Psoas muscle (tissue), 7 donors: ENCODE measurements at regions not wholly inside any gene's neighbourhood (a gene's known extent, or its start where the extent isn't known, plus 50 kb on each side); places are given as distances from the start of the nearest gene placed in this dataset.

ENCODE experiments used
- ATAC-seq, 4 donors: fragments of 200-7000 bp; cut with Tn5 transposase; one replicate each; pipeline ENCODE4 v1.9.1; 2020; ENCODE audit warnings: moderate library complexity in 3 of 4, mild to moderate bottlenecking in 2 of 4
- DNase-seq, 2 donors: peaks; one replicate each; pipeline ENCODE4 v3.0.0-alpha.2; 2020
- H3K27ac ChIP-seq: fragments of 200-600 bp; one replicate; pipeline ENCODE4 v1.8.0; 2022
- H3K27me3 ChIP-seq, 3 donors: fragments of 200-600 bp in 1 of 3; one replicate each; pipeline versions ENCODE4 v1.6.1 to v1.8.0; 2013 to 2022; ENCODE audit warnings: low read length in 2 of 3, mild to moderate bottlenecking in 2 of 3, moderate library complexity in 1 of 3; ENCODE audit not compliant: insufficient read depth in 3 of 3
- H3K36me3 ChIP-seq, 2 donors: fragments of 200-600 bp in 1 of 2; one replicate each; pipeline versions ENCODE4 v1.6.1 to v1.8.0; 2013 to 2022; ENCODE audit warnings: low read depth in 1 of 2, mild to moderate bottlenecking in 1 of 2, moderate library complexity in 1 of 2; ENCODE audit not compliant: insufficient read depth in 1 of 2
- H3K4me1 ChIP-seq: fragments of 200-600 bp; one replicate; pipeline ENCODE4 v1.8.0; 2022
- H3K4me3 ChIP-seq: fragments of 200-600 bp; one replicate; pipeline ENCODE4 v1.8.0; 2022; ENCODE audit warnings: mild to moderate bottlenecking
- H3K9me3 ChIP-seq: fragments of 200-600 bp; one replicate; pipeline ENCODE4 v1.8.0; 2022
- WGBS, 3 donors: extraction: QIAGEN DNeasy Blood & Tissue Kit; methylation state at CpG; one replicate each; pipeline versions ENCODE4 v1.1.6 to v1.1.7; 2013; 5-methylcytosine and 5-hydroxymethylcytosine counted together
- intact Hi-C, 2 donors: fragments of 100-400 bp; cut with DNase I; formaldehyde crosslinking; loops; one replicate each; pipeline versions ENCODE4 v1.11.0 to v1.14.2; 2022
- TF ChIP-seq, protein P1 (sequence below): fragments of 200-600 bp; IDR thresholded peaks from one replicate; pipeline ENCODE4 v1.8.0; 2022; ENCODE audit warnings: antibody characterized with exemption
- donor health status: healthy with polysubstance abuse.
- donor health status: DM: no; HTN: no; CAD: no; lungs with moderate emphysema.
- donor health status: Bipolar disorder and iron deficiency.
- donor health status: healthy.
- donor health status: DM: yes; HTN: yes; CAD: no.
- donor health status: DM: no; HTN: no; CAD: no.
- donor health status: DM: yes; HTN: yes; CAD: no.

DNA sequence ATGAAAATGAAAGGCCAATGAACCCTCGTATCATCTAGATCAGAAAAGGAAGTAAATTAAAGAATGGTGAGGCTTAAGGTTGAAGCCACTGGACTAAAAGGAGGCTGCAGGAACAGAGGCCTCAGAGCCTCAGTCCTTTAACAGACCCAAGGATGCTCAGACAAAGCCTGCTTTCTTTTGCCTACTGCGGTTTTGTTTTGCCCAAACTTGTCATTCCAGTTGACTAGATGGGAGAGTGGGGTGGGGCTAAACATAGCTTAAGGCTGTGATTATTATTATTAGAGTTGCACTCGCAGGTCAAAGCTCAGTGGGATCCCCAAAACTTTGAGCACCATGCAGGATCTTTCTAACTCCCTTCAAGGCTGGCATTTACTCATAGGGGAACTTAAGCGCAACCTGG lies 163.9 kb downstream of the RBM46 start:
- ATAC-seq = no peak
- H3K27me3 ChIP-seq = no peaks in the 10 kb centered on the region
- no peaks in the 10 kb centered on the region for H3K36me3 ChIP-seq
- no peak overlapping the region for H3K27ac ChIP-seq
- TF ChIP-seq, protein P1, sequence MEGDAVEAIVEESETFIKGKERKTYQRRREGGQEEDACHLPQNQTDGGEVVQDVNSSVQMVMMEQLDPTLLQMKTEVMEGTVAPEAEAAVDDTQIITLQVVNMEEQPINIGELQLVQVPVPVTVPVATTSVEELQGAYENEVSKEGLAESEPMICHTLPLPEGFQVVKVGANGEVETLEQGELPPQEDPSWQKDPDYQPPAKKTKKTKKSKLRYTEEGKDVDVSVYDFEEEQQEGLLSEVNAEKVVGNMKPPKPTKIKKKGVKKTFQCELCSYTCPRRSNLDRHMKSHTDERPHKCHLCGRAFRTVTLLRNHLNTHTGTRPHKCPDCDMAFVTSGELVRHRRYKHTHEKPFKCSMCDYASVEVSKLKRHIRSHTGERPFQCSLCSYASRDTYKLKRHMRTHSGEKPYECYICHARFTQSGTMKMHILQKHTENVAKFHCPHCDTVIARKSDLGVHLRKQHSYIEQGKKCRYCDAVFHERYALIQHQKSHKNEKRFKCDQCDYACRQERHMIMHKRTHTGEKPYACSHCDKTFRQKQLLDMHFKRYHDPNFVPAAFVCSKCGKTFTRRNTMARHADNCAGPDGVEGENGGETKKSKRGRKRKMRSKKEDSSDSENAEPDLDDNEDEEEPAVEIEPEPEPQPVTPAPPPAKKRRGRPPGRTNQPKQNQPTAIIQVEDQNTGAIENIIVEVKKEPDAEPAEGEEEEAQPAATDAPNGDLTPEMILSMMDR = no peak
- H3K4me1 ChIP-seq = no peaks in the 10 kb centered on the region
- WGBS, 3 donors = 80% methylated on average over 4 of the region's 4 CpGs
- no peak for DNase-seq
- intact Hi-C loops = no loop called here
- H3K4me3 ChIP-seq = no peak overlapping the region
- no peaks in the 10 kb centered on the region for H3K9me3 ChIP-seq

DNA sequence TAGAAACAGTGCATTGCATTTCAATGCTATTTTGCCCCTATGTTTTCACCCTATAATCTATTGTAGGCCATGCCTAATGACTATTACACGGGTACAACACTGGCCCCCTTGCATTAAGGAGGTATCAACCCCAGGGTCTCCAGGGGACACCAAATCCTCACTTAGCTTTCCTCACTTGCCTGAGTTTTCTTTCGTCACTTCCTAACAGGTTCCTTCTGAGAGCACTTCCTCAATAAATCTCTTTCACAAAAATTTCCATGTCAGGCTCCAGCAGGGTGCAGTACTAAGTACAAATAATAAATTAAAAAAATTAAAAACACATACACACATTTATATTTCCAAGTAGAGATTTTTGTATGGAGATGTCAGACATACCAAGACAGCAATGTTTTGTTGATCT lies 165.0 kb downstream of the RBM46 start:
- intact Hi-C loops = no loop called here
- H3K9me3 ChIP-seq = no peaks in the 10 kb centered on the region
- no peaks in the 10 kb centered on the region for H3K27me3 ChIP-seq
- H3K36me3 ChIP-seq = no peaks in the 10 kb centered on the region
- no peaks in the 10 kb centered on the region for H3K4me1 ChIP-seq
- ATAC-seq = no peak
- TF ChIP-seq, protein P1 = no peak
- 13 to 24% (median 17%) methylated on average over 2 of the region's 2 CpGs for WGBS, 3 donors
- H3K27ac ChIP-seq = no peak overlapping the region
- no peak for DNase-seq
- no peak overlapping the region for H3K4me3 ChIP-seq

DNA sequence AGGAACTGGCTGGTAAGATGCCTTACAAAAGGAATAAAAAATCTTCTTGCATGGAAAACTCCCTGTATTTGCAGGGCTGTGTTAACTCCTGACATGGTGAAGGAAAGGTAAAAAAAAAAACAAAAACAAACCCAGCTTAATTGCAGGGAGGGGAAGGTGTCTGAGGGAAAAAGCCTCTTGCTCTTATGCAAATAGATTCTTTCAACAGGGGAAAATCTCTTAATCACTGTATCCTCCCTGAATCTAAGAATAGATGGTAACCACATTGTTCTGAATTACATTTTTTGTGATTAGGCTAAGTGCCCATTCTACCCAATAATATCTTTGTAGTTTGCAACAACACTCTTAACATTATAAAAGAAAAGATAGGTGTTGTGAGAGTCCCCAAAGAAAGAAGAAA lies 172.6 kb downstream of the RBM46 start:
- Histone ChIP-seq H3K27me3 (no peaks in the 10 kb centered on the region), H3K36me3 (no peaks in the 10 kb centered on the region), H3K4me3 (no peak overlapping the region), H3K27ac (no peak overlapping the region), H3K4me1 (no peaks in the 10 kb centered on the region), H3K9me3 (no peaks in the 10 kb centered on the region)
- intact Hi-C loops = no loop called here
- no peak for ATAC-seq
- no peak for DNase-seq
- TF ChIP-seq, protein P1 = no peak

DNA sequence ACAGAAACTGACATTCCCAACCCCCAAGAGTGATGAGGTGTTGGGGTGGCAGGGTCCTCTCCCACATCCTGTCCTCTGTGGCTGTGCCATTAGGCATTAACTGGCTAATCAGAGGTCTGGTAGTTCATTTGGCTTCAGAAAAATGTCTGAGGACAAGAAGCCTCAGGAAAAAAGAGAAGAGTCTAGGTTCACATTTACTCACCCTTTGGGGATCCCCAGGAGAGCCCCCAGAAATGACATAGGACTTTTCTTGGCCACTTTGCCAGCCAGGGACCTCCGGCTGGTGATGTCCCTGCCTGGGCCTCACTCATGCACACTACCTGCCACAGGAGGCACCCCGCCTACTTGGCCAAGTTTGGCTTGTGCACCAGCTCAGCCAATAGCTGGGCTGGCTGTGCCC lies 173.0 kb downstream of the RBM46 start:
- ATAC-seq = no peak
- intact Hi-C loops = no loop called here
- H3K36me3 ChIP-seq = no peaks in the 10 kb centered on the region
- TF ChIP-seq, protein P1 = no peak
- H3K27me3 ChIP-seq = no peaks in the 10 kb centered on the region
- no peak for DNase-seq
- H3K4me3 ChIP-seq = no peak overlapping the region
- H3K27ac ChIP-seq = no peak overlapping the region
- no peaks in the 10 kb centered on the region for H3K4me1 ChIP-seq
- no peaks in the 10 kb centered on the region for H3K9me3 ChIP-seq
- WGBS, 3 donors = 81 to 90% (median 89%) methylated on average over 2 of the region's 2 CpGs

DNA sequence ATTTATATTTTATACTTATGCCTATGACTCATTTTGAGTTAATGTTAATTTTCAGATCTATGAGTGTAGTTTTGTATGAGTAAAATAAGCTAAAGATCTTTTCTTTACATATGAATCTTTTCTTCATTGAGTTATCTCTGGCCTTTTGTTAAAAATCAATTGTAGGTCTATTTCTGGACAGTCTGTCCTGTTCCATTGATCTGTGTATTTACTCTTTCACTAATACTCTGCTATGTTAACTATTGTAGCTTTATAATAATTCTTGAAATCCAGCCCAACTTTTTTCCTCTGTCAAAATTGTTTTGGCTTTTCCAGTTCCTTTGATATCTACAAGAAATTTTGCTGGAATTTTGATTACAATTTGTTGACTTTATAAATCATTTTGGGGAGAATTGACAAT lies 177.0 kb downstream of the RBM46 start:
- ATAC-seq = no peak
- TF ChIP-seq, protein P1 = no peak
- H3K27ac ChIP-seq = no peak overlapping the region
- no peaks in the 10 kb centered on the region for H3K9me3 ChIP-seq
- intact Hi-C loops = no loop called here
- no peaks in the 10 kb centered on the region for H3K4me1 ChIP-seq
- H3K36me3 ChIP-seq = no peaks in the 10 kb centered on the region
- H3K27me3 ChIP-seq = no peaks in the 10 kb centered on the region
- DNase-seq = no peak
- no peak overlapping the region for H3K4me3 ChIP-seq
